Neuronal stem cell (in vitro differentiated cells): ENCODE measurements at regions not wholly inside any gene's neighbourhood (a gene's known extent, or its start where the extent isn't known, plus 50 kb on each side); places are given as distances from the start of the nearest gene placed in this dataset.

ENCODE experiments used
- DNase-seq: peaks from one replicate; pipeline ENCODE4 v3.0.0-alpha.2; 2013; ENCODE audit warnings: low spot score
- H2AFZ ChIP-seq: one replicate; pipeline ENCODE4 v1.6.1; 2013; ENCODE audit warnings: mild to moderate bottlenecking, low read length, inconsistent platforms
- H2AK5ac ChIP-seq: 2 replicates; pipeline ENCODE4 v1.6.1; 2013; ENCODE audit warnings: low read depth, mild to moderate bottlenecking, inconsistent platforms, low read length, moderate library complexity, mixed read lengths
- H2BK120ac ChIP-seq: 2 replicates; pipeline ENCODE4 v1.6.1; 2013; ENCODE audit warnings: low read depth, mild to moderate bottlenecking, inconsistent platforms, low read length, moderate library complexity, mixed read lengths
- H2BK12ac ChIP-seq: one replicate; pipeline ENCODE4 v1.6.1; 2013; ENCODE audit warnings: low read length, inconsistent platforms
- H2BK15ac ChIP-seq: 2 replicates; pipeline ENCODE4 v1.6.1; 2013; ENCODE audit warnings: mild to moderate bottlenecking, low read length, inconsistent platforms, mixed read lengths
- H2BK5ac ChIP-seq: one replicate; pipeline ENCODE4 v1.6.1; 2013; ENCODE audit warnings: inconsistent platforms, mild to moderate bottlenecking, low read length, moderate library complexity
- H3K14ac ChIP-seq: one replicate; pipeline ENCODE4 v1.6.1; 2013; ENCODE audit warnings: low read length, inconsistent platforms
- H3K18ac ChIP-seq: 2 replicates; pipeline ENCODE4 v1.6.1; 2013; ENCODE audit warnings: low read length, inconsistent platforms
- H3K23ac ChIP-seq: 2 replicates; pipeline ENCODE4 v1.6.1; 2013; ENCODE audit warnings: low read depth, mild to moderate bottlenecking, mixed read lengths, low read length, inconsistent platforms; ENCODE audit not compliant: poor library complexity
- H3K27ac ChIP-seq: replicated peaks from 3 replicates; pipeline ENCODE4 v1.5.1; 2013; ENCODE audit warnings: low read length, inconsistent platforms
- H3K27me3 ChIP-seq, 3 experiments: 2 replicates each; pipeline ENCODE4 v1.6.1; 2013; ENCODE audit warnings: low read length in 3 of 3, mild to moderate bottlenecking in 2 of 3, inconsistent platforms in 1 of 3, low read depth in 1 of 3, mixed read lengths in 1 of 3, moderate library complexity in 1 of 3; ENCODE audit not compliant: control insufficient read depth in 3 of 3, insufficient read depth in 3 of 3
- H3K36me3 ChIP-seq, 2 donors: replicated peaks in 1 of 2; 2 replicates each; pipeline ENCODE4 v1.6.1; 2013; ENCODE audit warnings: low read length in 2 of 2; ENCODE audit not compliant: control insufficient read depth in 2 of 2, insufficient read depth in 2 of 2
- H3K4ac ChIP-seq: 2 replicates; pipeline ENCODE4 v1.6.1; 2013; ENCODE audit warnings: inconsistent platforms, mild to moderate bottlenecking, low read length, moderate library complexity
- H3K4me1 ChIP-seq, 2 donors: 1 replicate in 1 of 2; 2 replicates in 1 of 2; pipeline ENCODE4 v1.6.1; 2013; ENCODE audit warnings: low read length in 2 of 2, low read depth in 1 of 2; ENCODE audit not compliant: control insufficient read depth in 2 of 2, insufficient read depth in 1 of 2
- H3K4me2 ChIP-seq: one replicate; pipeline ENCODE4 v1.6.1; 2013; ENCODE audit warnings: mild to moderate bottlenecking, low read length, inconsistent platforms; ENCODE audit not compliant: insufficient read depth, poor library complexity, severe bottlenecking
- H3K4me3 ChIP-seq, 2 donors: 2 replicates each; pipeline ENCODE4 v1.5.1; 2013; ENCODE audit warnings: low read length in 2 of 2, mild to moderate bottlenecking in 2 of 2, inconsistent platforms in 1 of 2, moderate library complexity in 1 of 2
- H3K79me1 ChIP-seq: one replicate; pipeline ENCODE4 v1.6.1; 2013; ENCODE audit warnings: low read depth, mild to moderate bottlenecking, inconsistent platforms, low read length, moderate library complexity
- H3K9ac ChIP-seq: one replicate; pipeline ENCODE4 v1.6.1; 2013; ENCODE audit warnings: mild to moderate bottlenecking, low read depth, low read length, inconsistent platforms; ENCODE audit not compliant: poor library complexity
- H3K9me3 ChIP-seq, 2 donors: replicated peaks in 1 of 2; 2 replicates each; pipeline versions ENCODE3 to v1.6.1; 2013; ENCODE audit warnings: low read length in 2 of 2, mild to moderate bottlenecking in 2 of 2, inconsistent platforms in 1 of 2, low read depth in 1 of 2, mixed read lengths in 1 of 2, moderate library complexity in 1 of 2; ENCODE audit not compliant: control insufficient read depth in 2 of 2, insufficient read depth in 1 of 2
- H4K8ac ChIP-seq: one replicate; pipeline ENCODE4 v1.6.1; 2013; ENCODE audit warnings: low read depth, mild to moderate bottlenecking, inconsistent platforms, low read length, moderate library complexity
- H4K91ac ChIP-seq: one replicate; pipeline ENCODE4 v1.6.1; 2013; ENCODE audit warnings: low read length, low read depth, mild to moderate bottlenecking, inconsistent platforms; ENCODE audit not compliant: poor library complexity
- WGBS, 2 donors: extraction: QIAGEN DNeasy Blood & Tissue Kit; methylation state at CpG; one replicate each; pipeline ENCODE4 v1.1.7; 2013; ENCODE audit warnings: missing lambda C conversion rate in 2 of 2, mixed read lengths in 1 of 2; ENCODE audit not compliant: insufficient read length in 2 of 2, insufficient replicate concordance in 1 of 2; ENCODE audit errors: extremely low coverage in 2 of 2; 5-methylcytosine and 5-hydroxymethylcytosine counted together

- no peak overlapping the region for H3K9ac ChIP-seq
- no peaks in the 10 kb centered on the region for H3K79me1 ChIP-seq
- H3K9me3 ChIP-seq = no peaks in the 10 kb centered on the region
- no CpG with 5 or more reads among the region's 1 CpG for WGBS, 2 donors
- H3K4me1 ChIP-seq = no peaks in the 10 kb centered on the region
- no peak overlapping the region for H2BK12ac ChIP-seq
- no peaks in the 10 kb centered on the region for H3K27me3 ChIP-seq
- H3K4me3 ChIP-seq = no peak overlapping the region
- no peak overlapping the region for H3K23ac ChIP-seq
- H2BK15ac ChIP-seq = no peak overlapping the region
- no peak for DNase-seq
- H2BK5ac ChIP-seq = no peak overlapping the region
- no peak overlapping the region for H2AK5ac ChIP-seq
- no peak overlapping the region for H4K91ac ChIP-seq
- H4K8ac ChIP-seq = no peak overlapping the region
- no peak overlapping the region for H2AFZ ChIP-seq
- H2BK120ac ChIP-seq = no peak overlapping the region
- H3K4me2 ChIP-seq = no peak overlapping the region
- no peak overlapping the region for H3K27ac ChIP-seq
- no peak overlapping the region for H3K4ac ChIP-seq
- H3K18ac ChIP-seq = no peak overlapping the region
- H3K36me3 ChIP-seq = no peaks in the 10 kb centered on the region
- no peak overlapping the region for H3K14ac ChIP-seq
These were observed 132.1 kb upstream of the NEIL3 start for GRCh38 chr4:177177541-177178081.

GRCh38 chr4:177178246-177178645 lies 131.4 kb upstream of the NEIL3 start:
- Histone ChIP-seq H3K9me3 (no peaks in the 10 kb centered on the region), H3K18ac (no peak overlapping the region), H3K4ac (no peak overlapping the region), H2BK120ac (no peak overlapping the region), H2BK15ac (no peak overlapping the region), H3K9ac (no peak overlapping the region), H2BK5ac (no peak overlapping the region), H2AFZ (no peak overlapping the region), H3K4me2 (no peak overlapping the region), H4K91ac (no peak overlapping the region), H3K4me3 (no peak overlapping the region), H3K14ac (no peak overlapping the region), H2AK5ac (no peak overlapping the region), H3K23ac (no peak overlapping the region), H2BK12ac (no peak overlapping the region), H4K8ac (no peak overlapping the region), H3K36me3 (no peaks in the 10 kb centered on the region), H3K79me1 (no peaks in the 10 kb centered on the region), H3K4me1 (no peaks in the 10 kb centered on the region), H3K27ac (no peak overlapping the region), H3K27me3 (no peaks in the 10 kb centered on the region)
- DNase-seq = no peak
- WGBS, 2 donors = no CpG with 5 or more reads among the region's 1 CpG

GRCh38 chr4:177182166-177182565 lies 127.5 kb upstream of the NEIL3 start:
- no peak overlapping the region for H2BK120ac ChIP-seq

GRCh38 chr4:177182728-177183127 lies 126.9 kb upstream of the NEIL3 start:
- H3K36me3 ChIP-seq = no peaks in the 10 kb centered on the region
- no peak overlapping the region for H3K23ac ChIP-seq
- no peak overlapping the region for H4K91ac ChIP-seq
- no peak overlapping the region for H3K27ac ChIP-seq
- no peak overlapping the region for H4K8ac ChIP-seq
- H3K4ac ChIP-seq = no peak overlapping the region
- no peak overlapping the region for H2AK5ac ChIP-seq
- H3K9me3 ChIP-seq = no peaks in the 10 kb centered on the region
- no peak for DNase-seq
- no peak overlapping the region for H3K14ac ChIP-seq
- no peak overlapping the region for H2AFZ ChIP-seq
- no peak overlapping the region for H2BK120ac ChIP-seq
- H3K27me3 ChIP-seq = no peaks in the 10 kb centered on the region
- no peak overlapping the region for H3K4me2 ChIP-seq
- H2BK12ac ChIP-seq = no peak overlapping the region
- WGBS, 2 donors = no CpG with 5 or more reads among the region's 1 CpG
- no peak overlapping the region for H2BK5ac ChIP-seq
- H3K18ac ChIP-seq = no peak overlapping the region
- no peaks in the 10 kb centered on the region for H3K79me1 ChIP-seq
- no peak overlapping the region for H3K4me3 ChIP-seq
- no peak overlapping the region for H3K9ac ChIP-seq
- H2BK15ac ChIP-seq = no peak overlapping the region
- peaks cover 0 to 5% of the 10 kb centered on the region in 2 donors for H3K4me1 ChIP-seq

More at GRCh38 chr4:177182166-177182565, 127.5 kb upstream of the NEIL3 start:
- no CpG with 5 or more reads among the region's 4 CpGs for WGBS, 2 donors
- Histone ChIP-seq H3K9me3 (no peaks in the 10 kb centered on the region), H3K18ac (no peak overlapping the region), H3K9ac (no peak overlapping the region), H2AFZ (no peak overlapping the region), H3K4me2 (no peak overlapping the region), H3K36me3 (no peaks in the 10 kb centered on the region), H2BK12ac (no peak overlapping the region), H3K4ac (no peak overlapping the region), H3K4me3 (no peak overlapping the region), H3K79me1 (no peaks in the 10 kb centered on the region), H3K23ac (no peak overlapping the region), H4K8ac (no peak overlapping the region), H2AK5ac (no peak overlapping the region), H3K4me1 (peaks cover 0 to 5% of the 10 kb centered on the region in 2 donors), H2BK15ac (no peak overlapping the region), H3K14ac (no peak overlapping the region), H4K91ac (no peak overlapping the region), H3K27ac (no peak overlapping the region), H2BK5ac (no peak overlapping the region), H3K27me3 (no peaks in the 10 kb centered on the region)
- DNase-seq = no peak
